Neural progenitor cell (in vitro differentiated cells): ENCODE measurements at regions not wholly inside any gene's neighbourhood (a gene's known extent, or its start where the extent isn't known, plus 50 kb on each side); places are given as distances from the start of the nearest gene placed in this dataset.

Experiments
- DNase-seq: peaks from one replicate; pipeline ENCODE4 v3.0.0-alpha.2; 2016; ENCODE audit warnings: low spot score
- H2AFZ ChIP-seq: fragments of 200-600 bp; sonication (generic); replicated peaks from 2 replicates; pipeline ENCODE4 v1.6.1; 2016; ENCODE audit warnings: antibody characterized with exemption
- H3F3A ChIP-seq: fragments of 200-600 bp; sonication (generic); 2 replicates; pipeline ENCODE4 v1.6.1; 2016; ENCODE audit warnings: antibody characterized with exemption, low read depth
- H3K27ac ChIP-seq: fragments of 200-600 bp; sonication (generic); 2 replicates; pipeline ENCODE4 v1.5.1; 2016; ENCODE audit warnings: mild to moderate bottlenecking
- H3K27me3 ChIP-seq: fragments of 200-600 bp; sonication (generic); 2 replicates; pipeline ENCODE4 v1.6.1; 2016; ENCODE audit warnings: mild to moderate bottlenecking, moderate library complexity
- H3K36me3 ChIP-seq: fragments of 200-600 bp; sonication (generic); 2 replicates; pipeline ENCODE4 v1.5.1; 2016
- H3K4me1 ChIP-seq: fragments of 200-600 bp; sonication (generic); 2 replicates; pipeline ENCODE4 v1.6.1; 2016; ENCODE audit warnings: mixed run types
- H3K4me2 ChIP-seq: fragments of 200-600 bp; sonication (generic); 2 replicates; pipeline ENCODE4 v1.6.1; 2016
- H3K4me3 ChIP-seq: fragments of 200-600 bp; sonication (generic); 2 replicates; pipeline ENCODE4 v1.5.1; 2016
- H3K79me2 ChIP-seq: fragments of 200-600 bp; sonication (generic); 2 replicates; pipeline ENCODE4 v1.6.1; 2016; ENCODE audit warnings: low read depth
- H3K9ac ChIP-seq: fragments of 200-600 bp; sonication (generic); 2 replicates; pipeline ENCODE4 v1.6.1; 2016
- H3K9me3 ChIP-seq: fragments of 200-600 bp; sonication (generic); 2 replicates; pipeline ENCODE4 v1.5.1; 2016; ENCODE audit warnings: low read depth
- H4K20me1 ChIP-seq: fragments of 200-600 bp; sonication (generic); 2 replicates; pipeline ENCODE4 v1.6.1; 2016; ENCODE audit warnings: low read depth
- H3K27ac Mint-ChIP-seq: 3 replicates; pipeline ENCODE4 v1.8.0; 2021; ENCODE audit warnings: mixed read lengths
- H3K27me3 Mint-ChIP-seq: 2 replicates; pipeline ENCODE4 v1.8.0; 2022; ENCODE audit warnings: low read depth, mild to moderate bottlenecking, inconsistent platforms, moderate library complexity, mixed read lengths; ENCODE audit not compliant: insufficient read depth
- H3K36me3 Mint-ChIP-seq: 3 replicates; pipeline ENCODE4 v1.8.0; 2021; ENCODE audit warnings: mixed read lengths
- H3K4me1 Mint-ChIP-seq: 3 replicates; pipeline ENCODE4 v1.8.0; 2021; ENCODE audit warnings: mixed read lengths
- H3K4me3 Mint-ChIP-seq: 3 replicates; pipeline ENCODE4 v1.8.0; 2021; ENCODE audit warnings: mild to moderate bottlenecking, moderate library complexity, mixed read lengths
- H3K9me3 Mint-ChIP-seq: 3 replicates; pipeline ENCODE4 v1.8.0; 2020; ENCODE audit warnings: mixed read lengths
- CTCF ChIP-seq: fragments of 200-600 bp; sonication (generic); IDR thresholded peaks from 2 replicates; pipeline ENCODE4 v1.5.1; 2017; ENCODE audit warnings: antibody characterized with exemption, mild to moderate bottlenecking
- EZH2 ChIP-seq: fragments of 200-600 bp; sonication (generic); IDR thresholded peaks from 2 replicates; pipeline ENCODE4 v1.6.1; 2017; ENCODE audit warnings: antibody characterized with exemption, mild to moderate bottlenecking, moderate library complexity
- EZH2phosphoT487 ChIP-seq: fragments of 200-600 bp; sonication (generic); IDR thresholded peaks from 2 replicates; pipeline ENCODE4 v1.6.1; 2017; ENCODE audit warnings: antibody characterized with exemption

DNA sequence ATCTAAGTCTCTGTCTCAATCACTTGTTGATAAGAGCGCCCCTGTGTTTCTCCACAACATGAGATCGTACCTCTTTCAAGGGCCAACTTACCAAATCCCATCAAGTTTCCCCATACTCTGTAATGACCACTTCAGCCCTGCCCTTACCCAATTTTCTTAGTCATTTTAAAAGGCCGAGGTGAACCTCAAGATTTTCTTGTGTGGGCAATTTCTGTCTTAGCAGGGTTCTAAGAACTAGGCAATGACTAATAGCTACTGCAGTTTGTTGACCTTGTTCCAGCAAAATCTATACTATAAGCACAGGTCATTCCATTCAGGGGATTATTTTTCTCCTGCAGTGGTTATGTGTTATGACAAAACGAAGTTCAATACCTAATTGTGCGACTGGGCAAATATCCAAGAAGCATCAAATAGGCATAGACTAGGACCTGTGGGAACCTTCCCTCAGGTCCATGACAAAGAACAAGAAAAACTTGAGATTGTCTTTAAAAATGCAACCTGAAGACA lies 359.8 kb downstream of the PCNX1 start:
- Mint-ChIP-seq H3K9me3 (peaks cover 16% of the 10 kb centered on the region), H3K36me3 (no peaks in the 10 kb centered on the region), H3K4me3 (no peak overlapping the region), H3K27ac (no peak overlapping the region), H3K4me1 (no peaks in the 10 kb centered on the region), H3K27me3 (peaks cover 2% of the 10 kb centered on the region)
- TF ChIP-seq EZH2 (no peak), EZH2phosphoT487 (no peak), CTCF (no peak)
- Histone ChIP-seq H4K20me1 (no peaks in the 10 kb centered on the region), H3K27me3 (no peaks in the 10 kb centered on the region), H3K4me2 (no peak overlapping the region), H3K4me1 (no peaks in the 10 kb centered on the region), H3K27ac (no peak overlapping the region), H3K9me3 (peaks cover 11% of the 10 kb centered on the region), H2AFZ (no peak overlapping the region), H3K36me3 (no peaks in the 10 kb centered on the region), H3K79me2 (no peaks in the 10 kb centered on the region), H3F3A (no peaks in the 10 kb centered on the region), H3K4me3 (no peak overlapping the region), H3K9ac (no peak overlapping the region)
- DNase-seq = no peak

- no peak overlapping the region for H3K4me3 ChIP-seq
- Mint-ChIP-seq H3K27ac (no peak overlapping the region), H3K36me3 (no peaks in the 10 kb centered on the region), H3K9me3 (peaks cover 16% of the 10 kb centered on the region), H3K4me3 (no peak overlapping the region), H3K27me3 (no peaks in the 10 kb centered on the region), H3K4me1 (no peaks in the 10 kb centered on the region)
- no peaks in the 10 kb centered on the region for H3K4me1 ChIP-seq
- H3K4me2 ChIP-seq = no peak overlapping the region
- H3K27me3 ChIP-seq = no peaks in the 10 kb centered on the region
- H3K9ac ChIP-seq = no peak overlapping the region
- peaks cover 11% of the 10 kb centered on the region for H3K9me3 ChIP-seq
- no peak for DNase-seq
- no peaks in the 10 kb centered on the region for H3K36me3 ChIP-seq
- no peaks in the 10 kb centered on the region for H4K20me1 ChIP-seq
- H3F3A ChIP-seq = no peaks in the 10 kb centered on the region
- TF ChIP-seq EZH2phosphoT487 (no peak), EZH2 (no peak), CTCF (no peak)
- H3K27ac ChIP-seq = no peak overlapping the region
- no peaks in the 10 kb centered on the region for H3K79me2 ChIP-seq
- no peak overlapping the region for H2AFZ ChIP-seq
Observed at GRCh38 chr14:71267691-71268090, 360.4 kb downstream of the PCNX1 start.

- Histone ChIP-seq H2AFZ (no peak overlapping the region), H4K20me1 (no peaks in the 10 kb centered on the region), H3K79me2 (no peaks in the 10 kb centered on the region), H3K9ac (no peak overlapping the region), H3K4me1 (no peaks in the 10 kb centered on the region), H3K4me2 (no peak overlapping the region), H3F3A (no peaks in the 10 kb centered on the region), H3K36me3 (no peaks in the 10 kb centered on the region), H3K4me3 (no peak overlapping the region), H3K9me3 (peaks cover 6% of the 10 kb centered on the region), H3K27ac (no peak overlapping the region), H3K27me3 (no peaks in the 10 kb centered on the region)
- H3K27ac Mint-ChIP-seq = no peak overlapping the region
- H3K9me3 Mint-ChIP-seq = peaks cover 14% of the 10 kb centered on the region
- DNase-seq = no peak
- H3K36me3 Mint-ChIP-seq = no peaks in the 10 kb centered on the region
- TF ChIP-seq CTCF (no peak), EZH2phosphoT487 (no peak), EZH2 (no peak)
- no peak overlapping the region for H3K4me3 Mint-ChIP-seq
- H3K27me3 Mint-ChIP-seq = peaks cover 2% of the 10 kb centered on the region
- H3K4me1 Mint-ChIP-seq = no peaks in the 10 kb centered on the region
Observed at GRCh38 chr14:71270111-71270510, 362.9 kb downstream of the PCNX1 start.
